Caco-2 (cell line): ENCODE measurements at regions not wholly inside any gene's neighbourhood (a gene's known extent, or its start where the extent isn't known, plus 50 kb on each side); places are given as distances from the start of the nearest gene placed in this dataset.

ENCODE experiments used
- BruUV-seq: library from RNA; stranded (reverse); fragments of 400-500 nt; replicated peaks from 2 replicates; lab custom pipeline; 2021; lab: Mats Ljungman, UMichigan
- CTCF ChIA-PET: fragments of 300-600 bp; sonication (Branson Sonifier 250); formaldehyde crosslinking; loops from one replicate; lab custom pipeline; 2022; ENCODE audit warnings: antibody characterized with exemption; lab: Charles Lee
- POLR2A ChIA-PET: fragments of 300-600 bp; sonication (Branson Sonifier 250); formaldehyde crosslinking; loops from one replicate; lab custom pipeline; 2022; ENCODE audit warnings: antibody characterized with exemption; lab: Charles Lee
- DNase-seq, 2 experiments: peaks; one replicate each; pipeline versions ENCODE4 v3.0.0 to v3.0.0-alpha.2; 2020 to 2022
- H3K27me3 ChIP-seq: replicated peaks from 2 replicates; pipeline ENCODE4 v1.6.0; 2011; ENCODE audit warnings: low read length; ENCODE audit not compliant: control insufficient read depth, insufficient read depth
- H3K36me3 ChIP-seq: 2 replicates; pipeline ENCODE4 v1.5.1; 2011; ENCODE audit warnings: low read length; ENCODE audit not compliant: control insufficient read depth, insufficient read depth
- H3K4me1 ChIP-seq: fragments of 250-450 bp; sonication (Bioruptor Pico); 2 replicates; pipeline ENCODE4 v1.5.1; 2020; ENCODE audit warnings: mild to moderate bottlenecking
- H3K4me3 ChIP-seq: 2 replicates; pipeline ENCODE4 v1.5.1; 2011; ENCODE audit warnings: low read depth, mild to moderate bottlenecking, control low read depth, low read length
- H3K9me3 ChIP-seq: fragments of 250-450 bp; sonication (Bioruptor Pico); 2 replicates; pipeline ENCODE4 v1.5.1; 2020; ENCODE audit warnings: mild to moderate bottlenecking, moderate library complexity
- H3K27ac Mint-ChIP-seq: one replicate; pipeline ENCODE4 v1.8.0; 2022; ENCODE audit warnings: mixed read lengths; ENCODE audit not compliant: unreplicated experiment
- H3K27me3 Mint-ChIP-seq: one replicate; pipeline ENCODE4 v1.8.0; 2022; ENCODE audit warnings: mixed read lengths; ENCODE audit not compliant: insufficient read depth, unreplicated experiment
- H3K36me3 Mint-ChIP-seq: one replicate; pipeline ENCODE4 v1.8.0; 2022; ENCODE audit warnings: mild to moderate bottlenecking, mixed read lengths; ENCODE audit not compliant: insufficient read depth, unreplicated experiment
- H3K4me1 Mint-ChIP-seq: one replicate; pipeline ENCODE4 v1.8.0; 2022; ENCODE audit warnings: low read depth, mixed read lengths; ENCODE audit not compliant: unreplicated experiment
- H3K4me3 Mint-ChIP-seq: one replicate; pipeline ENCODE4 v1.8.0; 2022; ENCODE audit warnings: mild to moderate bottlenecking, moderate library complexity, mixed read lengths; ENCODE audit not compliant: unreplicated experiment
- H3K9me3 Mint-ChIP-seq: one replicate; pipeline ENCODE4 v1.8.0; 2022; ENCODE audit warnings: mixed read lengths; ENCODE audit not compliant: unreplicated experiment
- CTCF ChIP-seq, 2 experiments: fragments of 200-600 bp in 1 of 2; IDR thresholded peaks; 1 replicate in 1 of 2; 2 replicates in 1 of 2; pipeline versions ENCODE4 v1.5.1 to v1.8.0; 2011 to 2022; ENCODE audit warnings: antibody characterized with exemption in 1 of 2, control low read depth in 1 of 2, inconsistent platforms in 1 of 2, low read depth in 1 of 2, low read length in 1 of 2, mild to moderate bottlenecking in 1 of 2, moderate library complexity in 1 of 2; ENCODE audit not compliant: insufficient read depth in 1 of 2, severe bottlenecking in 1 of 2, unreplicated experiment in 1 of 2
- intact Hi-C: fragments of 100-400 bp; cut with micrococcal nuclease; formaldehyde crosslinking; loops from one replicate; pipeline ENCODE4 v1.10.0; 2022; ENCODE audit not compliant: unreplicated experiment

GRCh38 chr20:7087803-7088202 lies 320.3 kb downstream of the BMP2 start:
- no peak for DNase-seq
- ChIA-PET POLR2A (no interaction called here), CTCF (no interaction called here)
- Mint-ChIP-seq H3K36me3 (no peaks in the 10 kb centered on the region), H3K4me3 (no peak overlapping the region), H3K4me1 (peaks cover 19% of the 10 kb centered on the region), H3K27ac (no peak overlapping the region), H3K9me3 (no peaks in the 10 kb centered on the region), H3K27me3 (no peaks in the 10 kb centered on the region)
- H3K9me3 ChIP-seq = no peaks in the 10 kb centered on the region
- H3K27me3 ChIP-seq = no peaks in the 10 kb centered on the region
- no TSS peak for BruUV-seq
- intact Hi-C loops = no loop called here
- H3K4me3 ChIP-seq = no peak overlapping the region
- no peak for TF ChIP-seq CTCF (IDR thresholded peaks at IDR 0.05; ENCODE audit: insufficient read depth in 1 of 2, low read depth in 1 of 2, low read length in 1 of 2, severe bottlenecking in 1 of 2, unreplicated experiment in 1 of 2)
- H3K4me1 ChIP-seq = peaks cover 36% of the 10 kb centered on the region
- H3K36me3 ChIP-seq = no peaks in the 10 kb centered on the region

GRCh38 chr20:7090001-7090400 lies 322.5 kb downstream of the BMP2 start:
- peaks cover 35% of the 10 kb centered on the region for H3K4me1 ChIP-seq
- intact Hi-C loops = loop anchor here (5.0 to 10.0 kb wide), 2 partner anchors 115 to 913 kb away; no protein-coding TSS in a partner anchor
- TF ChIP-seq CTCF (IDR thresholded peaks at IDR 0.05; ENCODE audit: insufficient read depth in 1 of 2, low read depth in 1 of 2, low read length in 1 of 2, severe bottlenecking in 1 of 2, unreplicated experiment in 1 of 2) = no peak
- H3K4me3 Mint-ChIP-seq = no peak overlapping the region
- CTCF ChIA-PET = interaction anchor here (1.2 kb wide), 1 partner anchor 196 kb away, joined by 3 read pairs; no protein-coding TSS in a partner anchor
- no peak for DNase-seq
- no peaks in the 10 kb centered on the region for H3K9me3 ChIP-seq
- H3K36me3 ChIP-seq = no peaks in the 10 kb centered on the region
- no peak overlapping the region for H3K27ac Mint-ChIP-seq
- H3K4me1 Mint-ChIP-seq = peaks cover 19% of the 10 kb centered on the region
- no peaks in the 10 kb centered on the region for H3K27me3 Mint-ChIP-seq
- BruUV-seq = no TSS peak
- POLR2A ChIA-PET = no interaction called here
- H3K36me3 Mint-ChIP-seq = no peaks in the 10 kb centered on the region
- no peak overlapping the region for H3K4me3 ChIP-seq
- no peaks in the 10 kb centered on the region for H3K27me3 ChIP-seq
- no peaks in the 10 kb centered on the region for H3K9me3 Mint-ChIP-seq

- no peaks in the 10 kb centered on the region for H3K27me3 Mint-ChIP-seq
- Histone ChIP-seq H3K36me3 (no peaks in the 10 kb centered on the region), H3K4me1 (peaks cover 27% of the 10 kb centered on the region), H3K4me3 (no peak overlapping the region), H3K9me3 (no peaks in the 10 kb centered on the region), H3K27me3 (no peaks in the 10 kb centered on the region)
- no peaks in the 10 kb centered on the region for H3K9me3 Mint-ChIP-seq
- no peak for TF ChIP-seq CTCF (IDR thresholded peaks at IDR 0.05; ENCODE audit: insufficient read depth in 1 of 2, low read depth in 1 of 2, low read length in 1 of 2, severe bottlenecking in 1 of 2, unreplicated experiment in 1 of 2)
- H3K4me1 Mint-ChIP-seq = peaks cover 12% of the 10 kb centered on the region
- no peaks in the 10 kb centered on the region for H3K36me3 Mint-ChIP-seq
- no peak overlapping the region for H3K4me3 Mint-ChIP-seq
- ChIA-PET POLR2A (interaction anchor here (0.6 kb wide), 1 partner anchor 16 kb away, joined by 3 read pairs; no protein-coding TSS in a partner anchor), CTCF (interaction anchor here (0.6 to 1.2 kb wide), 2 partner anchors 195 to 269 kb away, joined by 3 to 6 read pairs; no protein-coding TSS in a partner anchor)
- BruUV-seq = no TSS peak
- DNase-seq = peak; percentile 78 to 91
- no peak overlapping the region for H3K27ac Mint-ChIP-seq
- intact Hi-C loops = loop anchor here (5.0 to 10.0 kb wide), 2 partner anchors 116 to 914 kb away; no protein-coding TSS in a partner anchor
Measured at GRCh38 chr20:7090811-7091210, 323.3 kb downstream of the BMP2 start.
